ENCODE measurements at regions not wholly inside any gene's neighbourhood (a gene's known extent, or its start where the extent isn't known, plus 50 kb on each side); places are given as distances from the start of the nearest gene placed in this dataset.
"Not testable (repeated sequence)": the region's sequence is repeated elsewhere in the genome, so short reads cannot be mapped to it uniquely, and the experiment has no call there.

DNA sequence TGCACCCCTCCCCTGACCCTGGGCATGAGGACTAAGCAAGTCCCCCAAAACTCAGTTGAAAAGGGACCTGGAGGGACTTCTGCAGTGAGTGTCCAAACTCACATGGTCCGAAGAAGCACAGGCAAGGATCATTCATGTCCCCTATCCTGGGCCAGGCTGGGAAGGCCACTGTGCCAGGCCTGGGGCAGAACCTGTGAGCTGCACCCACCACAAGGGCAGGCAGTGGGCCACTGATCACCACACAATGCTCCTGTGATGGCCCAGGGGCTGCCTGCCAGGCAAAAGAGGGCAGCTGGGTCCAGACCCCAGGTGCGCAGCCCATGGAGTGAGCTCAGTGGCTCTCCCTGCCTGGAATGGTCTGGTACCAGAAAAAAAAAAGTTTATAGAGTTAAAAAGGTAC, 295.4 kb downstream of the CCDC74A start:
- H3K36me3 ChIP-seq (ENCODE audit: control insufficient read depth, insufficient read depth, low read length); H3K4me1 ChIP-seq (ENCODE audit: control insufficient read depth, insufficient read depth, low read length, poor library complexity, severe bottlenecking); DNase-seq; H3K9me3 ChIP-seq (ENCODE audit: control insufficient read depth, low read length); H3K27ac ChIP-seq (ENCODE audit: insufficient read depth, low read length, poor library complexity, severe bottlenecking); H3K4me3 ChIP-seq (ENCODE audit: insufficient read depth, low read depth, low read length, poor library complexity, severe bottlenecking); H3K27me3 ChIP-seq (replicated peaks; ENCODE audit: control insufficient read depth, insufficient read depth, low read length, poor library complexity, severe bottlenecking): not testable (repeated sequence)

DNA sequence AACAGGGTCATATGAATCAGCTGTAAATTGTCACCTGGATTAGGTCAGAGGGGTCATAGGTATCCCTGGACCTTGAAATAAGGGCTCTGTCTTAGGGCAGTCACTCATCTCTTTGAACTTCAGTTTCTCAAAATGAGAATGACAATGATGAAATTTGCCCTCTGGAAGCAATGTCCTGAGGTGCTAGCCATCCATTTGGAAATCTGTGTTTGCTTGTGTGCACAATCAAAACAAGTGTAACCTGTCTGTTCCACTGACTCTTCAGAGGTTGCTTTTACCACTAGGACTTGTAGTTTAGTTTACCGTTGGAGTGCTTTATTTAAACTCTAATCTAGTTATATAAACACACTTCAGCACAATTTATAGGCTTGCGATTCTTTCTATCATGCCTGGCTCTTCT, 297.3 kb downstream of the CCDC74A start:
- not testable (repeated sequence) for DNase-seq; H3K36me3 ChIP-seq (ENCODE audit: control insufficient read depth, insufficient read depth, low read length); H3K9me3 ChIP-seq (ENCODE audit: control insufficient read depth, low read length); H3K4me3 ChIP-seq (ENCODE audit: insufficient read depth, low read depth, low read length, poor library complexity, severe bottlenecking); H3K27ac ChIP-seq (ENCODE audit: insufficient read depth, low read length, poor library complexity, severe bottlenecking); H3K27me3 ChIP-seq (replicated peaks; ENCODE audit: control insufficient read depth, insufficient read depth, low read length, poor library complexity, severe bottlenecking); H3K4me1 ChIP-seq (ENCODE audit: control insufficient read depth, insufficient read depth, low read length, poor library complexity, severe bottlenecking)

DNA sequence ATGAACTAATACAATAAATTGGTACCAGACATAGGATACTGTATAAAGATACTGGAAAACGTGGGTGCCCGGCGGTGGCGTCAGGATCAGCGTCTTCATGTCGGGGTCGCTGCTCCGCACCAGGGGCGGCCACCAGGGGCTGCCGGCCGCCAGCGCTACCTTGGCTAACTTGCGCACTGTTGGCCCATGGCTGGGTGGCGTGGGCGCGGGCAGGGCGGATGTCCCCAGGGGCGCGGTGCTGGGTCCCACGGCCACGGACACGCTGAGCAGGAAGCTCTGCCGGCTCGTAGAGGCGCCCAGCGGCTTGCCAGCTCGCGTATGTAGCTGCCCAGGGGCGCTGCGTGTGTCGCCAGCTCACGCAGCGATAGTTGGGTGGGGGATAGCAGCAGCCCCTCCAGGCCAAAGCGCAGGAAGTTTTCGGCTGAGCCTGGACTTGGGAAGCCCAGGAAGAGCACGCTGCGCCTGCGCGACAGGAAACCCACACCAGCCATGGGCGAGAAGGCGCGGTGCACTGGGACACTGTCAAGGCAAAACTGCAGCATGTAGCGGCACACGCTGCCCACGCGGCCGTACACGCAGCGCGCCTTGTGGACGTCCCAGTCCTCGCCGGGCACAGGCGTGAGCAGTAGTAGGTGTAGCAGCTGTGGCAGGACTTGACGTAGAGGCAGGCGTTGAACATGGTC, 299.9 kb downstream of the CCDC74A start:
- H3K4me1 ChIP-seq (ENCODE audit: control insufficient read depth, insufficient read depth, low read length, poor library complexity, severe bottlenecking) = no peaks in the 10 kb centered on the region
- H3K36me3 ChIP-seq (ENCODE audit: control insufficient read depth, insufficient read depth, low read length) = no peaks in the 10 kb centered on the region
- DNase-seq = no peak
- no peaks in the 10 kb centered on the region for H3K27me3 ChIP-seq (replicated peaks; ENCODE audit: control insufficient read depth, insufficient read depth, low read length, poor library complexity, severe bottlenecking)
- H3K4me3 ChIP-seq (ENCODE audit: insufficient read depth, low read depth, low read length, poor library complexity, severe bottlenecking) = no peak overlapping the region
- H3K27ac ChIP-seq (ENCODE audit: insufficient read depth, low read length, poor library complexity, severe bottlenecking) = no peak overlapping the region
- H3K9me3 ChIP-seq (ENCODE audit: control insufficient read depth, low read length) = no peaks in the 10 kb centered on the region

DNA sequence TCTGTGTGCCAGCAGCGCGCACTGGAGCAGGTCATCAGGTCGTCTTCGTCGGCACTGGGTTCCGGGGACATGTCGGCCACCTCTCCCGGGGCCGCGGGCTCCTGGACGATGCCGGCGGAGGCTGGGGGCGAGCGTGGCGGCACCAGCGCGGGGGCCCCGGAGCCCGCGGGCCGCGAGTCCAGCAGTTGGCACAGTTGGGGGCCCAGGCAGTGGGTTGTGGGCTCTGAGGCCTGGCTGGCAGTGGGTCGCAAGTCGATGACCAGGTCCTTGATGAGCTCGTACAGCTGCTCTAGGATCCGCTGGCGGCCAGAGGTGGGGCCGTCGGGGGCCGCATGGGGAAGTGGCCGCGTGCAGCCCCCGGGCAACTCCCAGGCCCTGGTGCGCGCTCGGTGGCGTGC, 300.5 kb downstream of the CCDC74A start:
- no peak overlapping the region for H3K4me3 ChIP-seq (ENCODE audit: insufficient read depth, low read depth, low read length, poor library complexity, severe bottlenecking)
- H3K9me3 ChIP-seq (ENCODE audit: control insufficient read depth, low read length) = no peaks in the 10 kb centered on the region
- no peak overlapping the region for H3K27ac ChIP-seq (ENCODE audit: insufficient read depth, low read length, poor library complexity, severe bottlenecking)
- no peaks in the 10 kb centered on the region for H3K4me1 ChIP-seq (ENCODE audit: control insufficient read depth, insufficient read depth, low read length, poor library complexity, severe bottlenecking)
- no peak for DNase-seq
- no peaks in the 10 kb centered on the region for H3K36me3 ChIP-seq (ENCODE audit: control insufficient read depth, insufficient read depth, low read length)
- no peaks in the 10 kb centered on the region for H3K27me3 ChIP-seq (replicated peaks; ENCODE audit: control insufficient read depth, insufficient read depth, low read length, poor library complexity, severe bottlenecking)

DNA sequence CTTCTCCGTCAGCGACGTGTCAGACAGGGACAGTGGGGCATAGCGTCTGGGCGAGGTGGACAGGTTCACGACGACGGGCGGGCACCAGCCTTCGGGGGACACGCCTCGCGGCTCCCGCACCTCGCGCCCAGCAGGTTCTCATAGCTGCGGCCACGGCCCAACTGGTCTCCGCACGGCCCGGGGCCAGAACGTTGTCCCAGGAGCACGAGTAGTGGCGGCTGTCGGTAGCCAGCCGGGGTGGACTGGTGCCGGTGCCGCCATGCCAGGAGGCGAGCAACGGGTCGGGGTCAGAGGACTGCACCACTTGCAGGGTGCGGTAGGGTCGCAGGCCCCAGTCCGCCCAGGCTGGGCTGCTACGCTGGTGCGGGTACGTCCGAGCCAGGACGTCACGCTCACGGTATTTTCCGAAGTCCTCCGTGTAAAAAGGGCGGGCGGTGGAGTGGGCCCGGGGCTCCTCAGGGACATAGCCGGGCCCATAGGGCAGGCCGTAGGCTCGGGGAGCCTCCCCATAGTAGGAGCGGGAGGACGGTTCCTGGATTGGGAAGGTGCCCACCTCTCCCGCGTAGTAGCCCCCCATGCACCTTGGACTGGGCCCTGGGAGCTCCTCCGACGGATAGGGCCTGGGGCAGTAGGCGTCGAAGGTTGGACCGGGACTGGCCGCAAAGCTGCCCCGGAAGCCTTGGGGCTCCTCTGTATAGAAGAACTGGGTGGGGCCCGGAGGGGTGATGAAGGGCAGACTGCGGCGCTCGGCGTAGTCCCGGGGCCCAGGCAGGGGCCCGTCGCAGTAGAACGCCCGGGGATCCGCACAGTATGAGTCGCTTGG, 301.2 kb downstream of the CCDC74A start:
- H3K27ac ChIP-seq (ENCODE audit: insufficient read depth, low read length, poor library complexity, severe bottlenecking); H3K9me3 ChIP-seq (ENCODE audit: control insufficient read depth, low read length); H3K4me1 ChIP-seq (ENCODE audit: control insufficient read depth, insufficient read depth, low read length, poor library complexity, severe bottlenecking); DNase-seq; H3K4me3 ChIP-seq (ENCODE audit: insufficient read depth, low read depth, low read length, poor library complexity, severe bottlenecking); H3K36me3 ChIP-seq (ENCODE audit: control insufficient read depth, insufficient read depth, low read length); H3K27me3 ChIP-seq (replicated peaks; ENCODE audit: control insufficient read depth, insufficient read depth, low read length, poor library complexity, severe bottlenecking): not testable (repeated sequence)

DNA sequence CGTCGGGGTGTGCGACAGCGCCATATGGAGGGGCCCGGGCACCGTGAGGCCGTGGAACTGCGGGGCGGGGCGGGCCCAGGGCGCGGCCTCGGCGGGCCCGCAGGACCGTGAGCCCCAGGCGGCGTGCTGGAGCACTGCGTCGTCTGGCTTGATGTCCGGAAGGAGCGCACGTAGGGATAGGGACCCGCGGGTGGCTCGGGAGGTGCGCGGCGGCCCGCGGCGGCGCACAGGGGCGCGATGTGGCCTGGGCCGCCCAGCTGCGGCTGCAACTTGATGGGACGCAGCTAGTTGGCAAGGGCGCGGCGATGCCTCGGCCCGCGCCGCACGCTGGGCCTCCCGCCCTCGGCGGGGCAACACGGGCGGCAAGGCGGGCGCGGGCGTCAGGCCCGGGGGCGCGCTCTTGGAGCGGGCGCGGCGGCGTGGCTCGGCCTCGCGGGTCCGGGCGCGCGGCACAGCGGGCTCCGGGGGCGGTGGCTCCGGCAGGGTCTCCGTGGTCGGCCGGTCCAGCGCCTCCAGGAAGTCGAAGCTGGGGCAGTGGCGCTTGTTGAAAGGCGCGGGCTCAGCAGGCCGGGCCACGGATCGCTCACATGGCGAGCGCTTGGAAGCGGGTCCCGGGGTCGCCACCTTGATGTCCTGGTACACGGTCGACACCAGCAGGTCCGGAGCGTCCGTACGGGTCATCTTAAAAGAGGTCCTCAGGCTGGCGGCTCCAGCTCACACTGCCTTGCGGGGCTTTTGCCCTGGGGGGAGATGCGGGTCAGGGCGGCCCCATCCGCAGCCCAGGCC, 302.0 kb downstream of the CCDC74A start:
- H3K27ac ChIP-seq (ENCODE audit: insufficient read depth, low read length, poor library complexity, severe bottlenecking); H3K4me1 ChIP-seq (ENCODE audit: control insufficient read depth, insufficient read depth, low read length, poor library complexity, severe bottlenecking); DNase-seq; H3K36me3 ChIP-seq (ENCODE audit: control insufficient read depth, insufficient read depth, low read length); H3K27me3 ChIP-seq (replicated peaks; ENCODE audit: control insufficient read depth, insufficient read depth, low read length, poor library complexity, severe bottlenecking); H3K4me3 ChIP-seq (ENCODE audit: insufficient read depth, low read depth, low read length, poor library complexity, severe bottlenecking); H3K9me3 ChIP-seq (ENCODE audit: control insufficient read depth, low read length): not testable (repeated sequence)

DNA sequence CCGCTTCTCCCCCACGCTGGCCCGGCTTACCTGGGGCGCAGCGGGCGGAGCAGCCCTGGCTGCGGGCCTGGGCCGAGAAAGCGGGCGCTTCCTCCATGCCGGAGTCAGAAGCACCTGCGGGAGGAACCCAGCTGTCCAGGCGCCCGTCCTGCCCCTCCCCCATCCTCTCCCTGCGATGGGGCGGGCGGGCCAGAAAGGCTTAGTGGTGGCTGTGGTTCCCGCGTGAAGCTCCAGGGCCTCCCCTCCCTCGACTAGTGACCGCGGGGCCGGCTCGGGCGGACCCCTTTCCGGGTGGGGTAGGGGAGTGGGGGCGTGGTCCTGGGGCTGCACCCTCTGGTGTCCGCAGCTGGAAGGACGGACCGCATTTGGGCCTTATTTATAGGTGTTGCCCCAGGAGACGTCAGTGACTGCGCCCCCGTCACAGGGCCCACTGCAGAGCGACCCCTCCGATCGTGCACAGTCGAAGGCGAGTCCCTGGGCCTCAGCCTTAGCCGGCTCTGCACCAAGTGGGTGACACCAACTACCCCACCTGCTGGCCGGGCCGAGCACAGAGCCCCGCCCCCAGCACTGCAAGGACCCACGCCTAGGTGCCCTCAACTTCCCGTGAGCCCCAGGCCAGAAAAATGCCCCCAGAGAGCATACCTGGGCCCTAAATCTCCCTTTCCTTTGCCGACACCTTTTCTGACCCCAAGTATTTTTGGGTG, 302.7 kb downstream of the CCDC74A start:
- not testable (repeated sequence) for DNase-seq; H3K4me1 ChIP-seq (ENCODE audit: control insufficient read depth, insufficient read depth, low read length, poor library complexity, severe bottlenecking); H3K9me3 ChIP-seq (ENCODE audit: control insufficient read depth, low read length); H3K27ac ChIP-seq (ENCODE audit: insufficient read depth, low read length, poor library complexity, severe bottlenecking); H3K4me3 ChIP-seq (ENCODE audit: insufficient read depth, low read depth, low read length, poor library complexity, severe bottlenecking); H3K27me3 ChIP-seq (replicated peaks; ENCODE audit: control insufficient read depth, insufficient read depth, low read length, poor library complexity, severe bottlenecking); H3K36me3 ChIP-seq (ENCODE audit: control insufficient read depth, insufficient read depth, low read length)

DNA sequence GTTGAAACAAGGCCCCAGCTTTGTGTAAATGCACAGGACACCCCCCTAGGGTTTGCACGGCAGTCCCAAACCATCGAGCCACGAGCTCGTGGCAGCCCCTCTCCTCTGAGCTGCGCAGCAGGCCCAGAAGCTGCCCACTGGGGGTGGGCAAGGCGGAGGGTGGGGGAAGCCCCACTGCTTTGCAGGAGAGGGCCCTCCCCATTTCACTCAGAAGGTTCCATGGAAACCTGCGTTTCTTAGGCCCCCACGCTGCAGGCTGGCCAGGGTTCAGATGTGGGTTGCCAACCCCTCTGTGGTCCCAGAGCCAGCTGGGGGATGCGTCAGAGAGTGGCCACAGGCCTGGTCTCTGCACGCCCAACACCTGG, 303.2 kb downstream of the CCDC74A start:
- not testable (repeated sequence) for H3K27ac ChIP-seq (ENCODE audit: insufficient read depth, low read length, poor library complexity, severe bottlenecking); H3K9me3 ChIP-seq (ENCODE audit: control insufficient read depth, low read length); H3K27me3 ChIP-seq (replicated peaks; ENCODE audit: control insufficient read depth, insufficient read depth, low read length, poor library complexity, severe bottlenecking); DNase-seq; H3K4me1 ChIP-seq (ENCODE audit: control insufficient read depth, insufficient read depth, low read length, poor library complexity, severe bottlenecking); H3K36me3 ChIP-seq (ENCODE audit: control insufficient read depth, insufficient read depth, low read length); H3K4me3 ChIP-seq (ENCODE audit: insufficient read depth, low read depth, low read length, poor library complexity, severe bottlenecking)

DNA sequence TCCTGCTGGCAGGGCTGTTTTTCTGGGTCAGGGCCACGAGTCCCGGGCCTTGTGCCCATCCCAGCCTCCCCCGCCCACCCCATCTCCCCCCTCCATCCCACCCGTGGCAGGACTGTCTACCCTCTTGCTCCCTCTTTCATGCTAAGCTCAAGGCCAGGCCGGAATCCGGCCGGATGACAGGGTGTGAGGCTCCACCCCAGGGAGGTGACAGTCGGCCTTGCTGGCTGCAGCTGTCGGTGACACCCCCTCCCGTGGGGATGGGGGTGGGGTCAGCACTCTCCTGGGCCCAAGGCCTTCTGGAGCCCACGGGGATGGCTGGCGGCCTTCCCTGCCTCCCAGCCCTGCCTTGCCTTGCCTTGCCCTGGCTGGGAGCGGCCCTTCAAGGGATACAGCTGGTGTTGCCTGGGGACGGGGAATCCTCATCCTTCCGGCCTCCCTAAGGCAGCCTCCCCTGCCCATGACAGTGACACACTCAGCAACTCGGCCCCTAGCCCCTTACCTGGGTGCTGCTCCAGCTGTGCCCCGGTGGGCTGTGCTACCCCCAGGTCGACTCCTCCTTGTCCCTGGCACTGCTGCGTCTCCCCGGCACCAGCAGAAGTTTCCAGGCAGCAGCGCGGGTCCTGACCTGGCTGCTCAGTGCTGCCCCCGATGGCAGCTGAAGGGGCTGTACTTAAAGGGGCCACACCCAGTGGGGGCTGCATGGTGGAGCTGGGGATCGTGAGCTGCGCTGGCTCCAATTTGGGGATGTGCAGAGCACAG, 303.9 kb downstream of the CCDC74A start:
- not testable (repeated sequence) for H3K27me3 ChIP-seq (replicated peaks; ENCODE audit: control insufficient read depth, insufficient read depth, low read length, poor library complexity, severe bottlenecking); H3K4me1 ChIP-seq (ENCODE audit: control insufficient read depth, insufficient read depth, low read length, poor library complexity, severe bottlenecking); H3K4me3 ChIP-seq (ENCODE audit: insufficient read depth, low read depth, low read length, poor library complexity, severe bottlenecking); DNase-seq; H3K36me3 ChIP-seq (ENCODE audit: control insufficient read depth, insufficient read depth, low read length); H3K27ac ChIP-seq (ENCODE audit: insufficient read depth, low read length, poor library complexity, severe bottlenecking); H3K9me3 ChIP-seq (ENCODE audit: control insufficient read depth, low read length)

All from effector memory CD4-positive, alpha-beta T cell (primary cell).